Activated CD8-positive, alpha-beta memory T cell treated with anti-CD3 and anti-CD28 coated beads, Interleukin-2, amount 50 U/mL, for 1 hour (primary cell): ENCODE measurements at regions not wholly inside any gene's neighbourhood (a gene's known extent, or its start where the extent isn't known, plus 50 kb on each side); places are given as distances from the start of the nearest gene placed in this dataset.

Experiments
- DNase-seq: peaks from one replicate; pipeline ENCODE4 v3.0.0-alpha.2; 2020; ENCODE audit errors: extremely low read depth

- DNase-seq, result no peak
Measured at GRCh38 chr3:72259755-72260587, 475.0 kb upstream of the PROK2 start.

DNA sequence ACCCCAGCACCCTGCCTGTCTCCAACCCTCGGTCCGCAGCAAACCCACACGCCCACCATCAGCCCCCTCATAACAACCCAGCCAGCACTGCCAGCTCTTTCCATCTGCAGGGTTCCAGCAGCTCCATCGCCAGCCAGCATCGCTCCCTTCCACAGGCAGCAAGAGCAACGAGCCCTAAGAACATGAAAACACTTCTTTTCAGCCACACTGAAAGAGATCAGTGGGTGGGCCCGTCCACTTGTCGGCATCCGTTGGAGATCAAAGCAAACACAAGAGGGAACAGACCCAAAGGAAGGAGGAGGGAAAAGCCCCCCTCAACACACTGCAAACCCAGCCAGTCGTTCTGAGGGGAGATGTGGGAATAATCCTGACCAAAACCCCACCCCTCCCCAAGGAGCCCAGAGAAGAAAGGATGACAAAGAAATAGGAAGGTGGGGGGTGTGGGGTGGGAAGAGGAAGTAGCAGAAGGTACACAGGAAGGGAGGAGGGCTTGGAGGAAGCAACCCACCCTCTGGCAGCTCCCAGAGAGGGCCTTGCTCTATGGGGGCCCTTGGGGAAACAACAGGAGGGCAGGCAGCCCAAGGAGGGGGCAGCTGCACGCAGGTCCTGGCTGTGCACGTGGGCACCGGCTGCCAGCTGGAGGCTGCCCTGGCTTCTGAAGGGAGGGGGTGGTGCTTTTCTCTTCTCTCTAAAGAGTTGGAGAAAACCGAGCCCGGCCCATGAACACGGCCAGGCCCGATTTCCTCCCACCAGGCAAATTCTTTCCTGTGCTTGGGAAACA is 473.6 kb upstream of the PROK2 start:
- no peak for DNase-seq

DNA sequence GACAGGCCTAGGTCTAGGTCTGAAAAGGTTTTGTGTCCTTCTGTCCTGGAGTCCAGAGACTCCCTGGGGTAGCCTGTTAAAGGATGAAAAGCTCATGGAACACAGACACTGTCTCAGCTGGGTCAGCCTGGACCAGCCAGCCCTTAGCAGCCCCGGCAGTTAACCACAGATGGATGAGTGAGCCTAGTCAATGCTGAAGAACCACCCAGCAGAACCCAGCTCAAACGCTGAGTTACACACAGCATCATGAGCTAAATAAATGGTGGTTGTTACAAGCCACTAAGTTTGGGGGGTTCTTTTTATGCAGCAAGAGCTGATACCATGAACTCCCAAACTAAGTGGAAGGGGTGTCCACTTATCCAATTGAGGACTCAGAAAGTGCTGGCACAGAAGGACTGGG is 472.8 kb upstream of the PROK2 start:
- no peak for DNase-seq

GRCh38 chr3:72257203-72257602 is 472.3 kb upstream of the PROK2 start:
- no peak for DNase-seq

DNA sequence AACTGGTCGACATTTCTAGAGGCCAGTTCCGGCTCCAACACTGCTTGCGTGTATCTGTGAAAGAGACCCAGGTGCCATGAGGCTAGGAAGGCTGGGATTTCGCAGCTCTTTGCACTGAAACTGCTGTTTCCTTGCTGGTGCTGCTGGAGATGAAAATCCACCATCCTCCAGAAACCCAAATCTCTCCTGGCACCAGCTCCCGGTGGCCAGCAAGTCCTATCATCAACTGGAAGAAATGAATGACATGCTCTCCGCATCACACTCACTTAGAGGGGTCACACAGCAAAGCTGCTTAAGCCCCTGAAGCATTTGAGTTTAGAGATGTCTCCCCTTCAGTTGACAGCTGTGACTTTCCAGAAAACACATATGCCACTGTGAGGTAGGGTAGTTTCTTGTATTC is 471.8 kb upstream of the PROK2 start:
- DNase-seq, result no peak

GRCh38 chr3:72255791-72256559 is 471.0 kb upstream of the PROK2 start:
- no peak for DNase-seq

- DNase-seq, result no peak
Measured at GRCh38 chr3:72255191-72255590, 470.2 kb upstream of the PROK2 start.

DNA sequence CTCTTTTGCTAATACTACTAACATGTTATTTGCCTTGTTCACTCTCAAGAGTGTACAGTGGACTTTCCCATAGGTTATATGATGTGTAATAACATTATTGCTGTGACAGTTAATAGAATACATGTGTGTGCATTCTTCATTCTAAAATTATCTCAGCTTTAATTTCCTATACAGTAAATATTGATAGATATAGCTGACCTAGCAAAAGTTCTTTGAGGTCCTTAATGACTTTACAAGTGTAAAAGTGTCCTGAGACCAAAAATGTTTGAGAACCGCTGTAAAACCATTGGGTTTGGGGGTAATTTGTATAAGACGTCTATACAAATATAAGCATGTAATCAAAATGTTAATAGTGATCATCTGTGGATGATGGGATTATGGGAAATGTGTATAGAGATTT is 469.5 kb upstream of the PROK2 start:
- no peak for DNase-seq

- DNase-seq, result no peak
Measured at GRCh38 chr3:72250725-72251124, 465.8 kb upstream of the PROK2 start.

DNA sequence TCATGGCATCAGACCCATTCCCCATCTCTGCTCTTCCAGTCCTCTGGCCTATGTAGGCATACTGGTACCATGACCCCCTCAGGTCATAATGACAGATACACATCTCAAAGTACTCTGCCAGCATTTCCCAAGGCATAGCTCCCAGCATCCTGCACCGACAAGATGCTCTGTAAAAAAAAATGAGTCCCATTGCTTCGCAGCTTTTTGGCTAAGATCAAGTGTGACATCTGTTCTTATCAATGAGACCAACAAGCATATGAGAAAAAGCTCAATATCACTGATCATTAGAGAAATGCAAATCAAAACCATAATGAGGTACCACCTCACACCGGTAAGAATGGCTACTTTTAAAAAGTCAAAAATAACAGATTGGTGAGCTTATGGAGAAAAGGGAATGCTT is 463.9 kb upstream of the PROK2 start:
- no peak for DNase-seq

DNA sequence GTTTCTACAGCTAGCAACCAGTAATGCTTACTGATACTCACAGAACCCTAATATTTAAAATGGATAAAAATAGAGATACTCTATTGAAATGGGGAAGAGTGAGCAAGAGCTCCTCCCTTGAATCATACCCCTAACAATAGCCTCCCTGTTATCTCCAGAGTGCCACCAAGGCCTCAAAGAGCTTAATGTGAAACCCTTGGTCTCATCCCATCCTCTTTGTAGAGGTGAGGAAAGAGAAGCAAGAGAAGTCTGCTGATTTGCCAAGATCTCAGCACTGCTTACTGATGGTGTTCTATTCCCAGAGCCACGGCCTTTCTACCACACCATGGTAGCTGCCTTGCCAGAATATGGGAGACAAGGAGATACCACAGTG is 463.4 kb upstream of the PROK2 start:
- DNase-seq, result no peak

DNA sequence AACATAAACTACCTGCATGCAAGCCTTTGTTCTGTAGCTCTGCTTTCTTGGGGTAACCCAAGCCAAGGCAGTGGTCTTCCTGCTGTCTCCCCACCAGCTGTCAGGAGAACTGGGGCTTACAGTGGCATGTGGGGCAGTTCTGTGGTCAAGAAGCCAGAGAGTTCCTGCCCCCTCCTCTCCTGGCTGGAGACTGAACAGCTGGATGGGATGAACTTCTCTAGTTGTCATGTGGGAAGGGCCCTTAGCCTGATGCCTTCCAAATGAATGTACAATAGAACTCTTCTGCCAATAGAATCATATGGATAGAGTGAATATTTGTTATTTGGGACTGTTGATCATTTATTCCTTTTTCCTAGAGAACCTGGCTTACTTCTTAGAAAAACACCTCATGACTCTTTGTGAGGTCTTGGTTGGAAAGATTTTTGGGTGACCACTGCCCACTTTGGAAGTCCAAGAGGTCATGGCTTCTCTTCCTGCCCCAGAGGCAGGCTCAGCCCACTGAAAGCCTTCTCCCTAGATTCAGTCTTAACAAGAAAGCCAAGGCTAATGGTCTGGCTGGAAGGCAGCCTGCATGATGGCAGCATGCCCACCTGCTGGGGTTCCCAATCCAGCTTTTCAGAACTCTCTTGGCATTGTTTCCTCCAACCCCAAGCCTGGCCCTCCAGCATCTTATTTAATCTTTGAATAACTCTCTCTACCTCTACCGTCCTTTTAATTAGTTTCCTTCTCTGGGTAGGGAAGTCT is 462.9 kb upstream of the PROK2 start:
- DNase-seq, result no peak

DNA sequence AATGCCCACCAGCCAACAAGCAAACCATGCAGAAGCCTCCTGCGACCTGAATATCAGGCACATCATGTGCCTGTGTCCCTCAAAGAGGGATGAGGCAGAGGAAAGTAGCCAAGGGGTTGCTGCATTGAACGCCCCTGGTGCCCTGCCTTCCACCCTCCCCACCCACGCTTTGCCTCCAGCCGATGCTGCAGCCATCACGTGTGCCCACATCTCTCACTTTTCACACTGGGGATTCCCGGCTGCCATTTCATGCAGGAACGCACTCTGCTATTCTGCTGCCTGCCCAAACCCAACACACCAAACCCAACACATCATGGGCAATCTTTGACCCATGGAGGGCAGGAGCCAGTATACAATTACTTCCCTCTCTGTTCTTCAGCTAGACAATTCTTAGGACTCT is 462.2 kb upstream of the PROK2 start:
- DNase-seq, result no peak

GRCh38 chr3:72246685-72247084 is 461.7 kb upstream of the PROK2 start:
- DNase-seq, result no peak

GRCh38 chr3:72245183-72245811 is 460.3 kb upstream of the PROK2 start:
- DNase-seq, result no peak

DNA sequence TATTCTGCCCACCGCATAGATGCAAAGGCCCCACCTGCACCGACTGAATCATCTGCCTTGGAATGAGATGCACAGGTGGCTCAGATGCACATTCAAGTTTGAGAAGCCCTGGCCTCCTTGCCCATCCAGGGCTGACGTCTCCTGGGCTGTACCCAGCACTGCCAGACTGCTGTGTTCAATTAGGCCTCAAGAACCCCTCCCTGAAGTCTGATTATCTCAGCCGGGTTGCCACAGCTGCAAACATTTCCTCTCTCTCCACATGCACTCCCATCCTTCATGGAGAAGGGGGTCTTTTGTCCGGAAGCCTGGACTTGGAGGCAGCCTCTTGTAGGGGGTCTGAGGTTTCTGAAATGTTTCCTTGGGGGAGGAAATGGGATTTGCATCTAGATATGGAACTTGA is 459.4 kb upstream of the PROK2 start:
- no peak for DNase-seq

- no peak for DNase-seq
Measured at GRCh38 chr3:72242326-72242725, 457.4 kb upstream of the PROK2 start.

- DNase-seq, result no peak
Measured at GRCh38 chr3:72241525-72241924, 456.6 kb upstream of the PROK2 start.

- no peak for DNase-seq
Measured at GRCh38 chr3:72240531-72240930, 455.6 kb upstream of the PROK2 start.

DNA sequence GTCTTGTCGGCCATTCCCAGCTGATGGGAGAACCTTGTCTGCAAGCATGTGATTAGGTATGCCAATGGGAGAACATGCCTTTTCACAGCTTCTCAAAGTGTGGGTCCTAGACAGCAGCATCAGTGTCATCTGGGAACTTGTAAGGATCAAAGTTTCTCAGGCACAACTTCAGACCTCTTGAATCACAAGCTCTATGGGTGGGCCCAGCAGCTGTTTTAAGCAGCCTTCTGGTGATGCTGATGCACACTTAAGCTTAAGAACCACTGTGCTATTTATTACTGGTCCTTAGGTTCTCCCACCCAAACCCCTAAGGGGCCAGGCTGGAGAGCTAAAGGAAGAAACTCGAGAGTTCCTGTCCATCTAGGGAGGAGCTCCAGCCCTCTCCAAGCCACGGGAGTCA is 453.9 kb upstream of the PROK2 start:
- DNase-seq, result no peak

GRCh38 chr3:72238010-72238691 is 453.2 kb upstream of the PROK2 start:
- no peak for DNase-seq
